Lower leg skin (tissue), 3 donors: ENCODE measurements at regions not wholly inside any gene's neighbourhood (a gene's known extent, or its start where the extent isn't known, plus 50 kb on each side); places are given as distances from the start of the nearest gene placed in this dataset.

Source experiments
- CTCF ChIP-seq, 3 donors: fragments of 450-650 bp; IDR thresholded peaks; one replicate each; pipeline ENCODE4 v1.5.1; 2016; ENCODE audit warnings: antibody characterized with exemption in 3 of 3, mild to moderate bottlenecking in 3 of 3, moderate library complexity in 2 of 3
- POLR2A ChIP-seq, 2 donors: fragments of 450-650 bp; IDR thresholded peaks; one replicate each; pipeline ENCODE4 v1.6.1; 2016 to 2017; ENCODE audit warnings: antibody characterized with exemption in 2 of 2, mild to moderate bottlenecking in 1 of 2, moderate library complexity in 1 of 2

GRCh38 chr2:221216636-221217035 is 355.5 kb downstream of the EPHA4 start:
- TF ChIP-seq CTCF (IDR thresholded peaks at IDR 0.05), result no peak
- TF ChIP-seq POLR2A (IDR thresholded peaks at IDR 0.05), result no peak
